ENCODE measurements at regions not wholly inside any gene's neighbourhood (a gene's known extent, or its start where the extent isn't known, plus 50 kb on each side); places are given as distances from the start of the nearest gene placed in this dataset.

DNA sequence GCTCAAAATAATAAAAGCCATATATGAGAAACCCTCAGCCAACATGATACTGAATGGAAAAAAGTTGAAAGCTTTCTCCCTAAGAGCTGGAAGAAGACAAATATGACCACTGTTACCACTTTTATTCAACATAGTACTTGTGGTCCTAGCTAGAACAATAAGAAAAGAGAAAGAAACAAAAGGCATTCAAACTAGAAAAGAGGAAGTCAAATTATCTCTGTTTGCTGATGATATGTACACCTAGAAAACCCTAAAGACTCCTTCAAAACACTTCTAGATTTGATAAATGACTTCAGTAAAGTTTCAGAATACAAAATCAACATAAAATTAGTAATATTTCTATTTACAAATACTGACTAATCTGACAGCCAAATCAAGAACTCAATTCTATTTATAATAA is 328.8 kb upstream of the GCFC2 start:
- no peak for DNase-seq
- Mint-ChIP-seq H3K36me3 (no peaks in the 10 kb centered on the region), H3K27me3 (ENCODE audit: low read depth in 3 of 3) (no peaks in the 10 kb centered on the region), H3K4me3 (no peak overlapping the region), H3K9me3 (peaks cover 0 to 5% (median 0%) of the 10 kb centered on the region in 7 donors), H3K4me1 (no peaks in the 10 kb centered on the region), H3K27ac (no peak overlapping the region)
- Histone ChIP-seq H2AFZ (ENCODE audit: insufficient read depth, low read depth, low read length, poor library complexity, severe bottlenecking) (no peak overlapping the region), H3K4me3 (replicated peaks in 1 of 3; ENCODE audit: low read depth in 2 of 3, low read length in 3 of 3) (no peak overlapping the region), H3K79me2 (ENCODE audit: insufficient read depth, low read length) (no peaks in the 10 kb centered on the region), H3K36me3 (replicated peaks in 1 of 2; ENCODE audit: control insufficient read depth in 1 of 2, insufficient read depth in 2 of 2, low read length in 2 of 2) (no peaks in the 10 kb centered on the region), H4K20me1 (ENCODE audit: insufficient read depth, low read length) (no peaks in the 10 kb centered on the region), H3K4me2 (replicated peaks; ENCODE audit: extremely low read depth, low read length, poor library complexity, severe bottlenecking) (no peak overlapping the region), H3K9me3 (replicated peaks in 1 of 2; ENCODE audit: control insufficient read depth in 1 of 2, insufficient read depth in 1 of 2, low read length in 2 of 2) (peaks cover 1 to 2% of the 10 kb centered on the region in 2 donors), H3K27me3 (ENCODE audit: control insufficient read depth in 2 of 2, insufficient read depth in 2 of 2, low read length in 2 of 2) (no peaks in the 10 kb centered on the region), H3K4me1 (ENCODE audit: control insufficient read depth in 1 of 2, insufficient read depth in 2 of 2, low read length in 2 of 2) (no peaks in the 10 kb centered on the region), H3K9ac (ENCODE audit: insufficient read depth, low read length, poor library complexity, severe bottlenecking) (no peak overlapping the region), H3K27ac (ENCODE audit: low read depth in 1 of 2, low read length in 2 of 2) (no peak overlapping the region)
- TF ChIP-seq CTCF (IDR thresholded peaks at IDR 0.05): no peak
- intact Hi-C loops (cut with micrococcal nuclease): no loop called here

GRCh38 chr2:76027761-76028160 is 317.0 kb upstream of the GCFC2 start:
- Mint-ChIP-seq H3K4me3 (no peak overlapping the region), H3K27ac (no peak overlapping the region), H3K27me3 (ENCODE audit: low read depth in 3 of 3) (no peaks in the 10 kb centered on the region), H3K9me3 (peaks cover 2 to 21% (median 9%) of the 10 kb centered on the region in 7 donors), H3K36me3 (no peaks in the 10 kb centered on the region), H3K4me1 (no peaks in the 10 kb centered on the region)
- Histone ChIP-seq H3K4me2 (replicated peaks; ENCODE audit: extremely low read depth, low read length, poor library complexity, severe bottlenecking) (no peak overlapping the region), H3K79me2 (ENCODE audit: insufficient read depth, low read length) (no peaks in the 10 kb centered on the region), H3K36me3 (replicated peaks in 1 of 2; ENCODE audit: control insufficient read depth in 1 of 2, insufficient read depth in 2 of 2, low read length in 2 of 2) (no peaks in the 10 kb centered on the region), H3K9me3 (replicated peaks in 1 of 2; ENCODE audit: control insufficient read depth in 1 of 2, insufficient read depth in 1 of 2, low read length in 2 of 2) (peaks cover 8 to 15% of the 10 kb centered on the region in 2 donors), H3K27me3 (ENCODE audit: control insufficient read depth in 2 of 2, insufficient read depth in 2 of 2, low read length in 2 of 2) (no peaks in the 10 kb centered on the region), H3K27ac (ENCODE audit: low read depth in 1 of 2, low read length in 2 of 2) (no peak overlapping the region), H2AFZ (ENCODE audit: insufficient read depth, low read depth, low read length, poor library complexity, severe bottlenecking) (no peak overlapping the region), H3K4me3 (replicated peaks in 1 of 3; ENCODE audit: low read depth in 2 of 3, low read length in 3 of 3) (no peak overlapping the region), H4K20me1 (ENCODE audit: insufficient read depth, low read length) (no peaks in the 10 kb centered on the region), H3K9ac (ENCODE audit: insufficient read depth, low read length, poor library complexity, severe bottlenecking) (no peak overlapping the region), H3K4me1 (ENCODE audit: control insufficient read depth in 1 of 2, insufficient read depth in 2 of 2, low read length in 2 of 2) (no peaks in the 10 kb centered on the region)
- DNase-seq: no peak
- no peak for TF ChIP-seq CTCF (IDR thresholded peaks at IDR 0.05)
- intact Hi-C loops (cut with micrococcal nuclease): no loop called here
- no CpG with 5 or more reads among the region's 1 CpG for WGBS (ENCODE audit: insufficient coverage)
